HG02763 (cell line): ENCODE measurements at regions not wholly inside any gene's neighbourhood (a gene's known extent, or its start where the extent isn't known, plus 50 kb on each side); places are given as distances from the start of the nearest gene placed in this dataset.

Experiments used
- ATAC-seq: cut with Tn5 transposase; IDR thresholded peaks from one replicate; pipeline ENCODE4 v1.9.1; 2021; ENCODE audit warnings: mild to moderate bottlenecking, moderate library complexity; ENCODE audit not compliant: unreplicated experiment

DNA sequence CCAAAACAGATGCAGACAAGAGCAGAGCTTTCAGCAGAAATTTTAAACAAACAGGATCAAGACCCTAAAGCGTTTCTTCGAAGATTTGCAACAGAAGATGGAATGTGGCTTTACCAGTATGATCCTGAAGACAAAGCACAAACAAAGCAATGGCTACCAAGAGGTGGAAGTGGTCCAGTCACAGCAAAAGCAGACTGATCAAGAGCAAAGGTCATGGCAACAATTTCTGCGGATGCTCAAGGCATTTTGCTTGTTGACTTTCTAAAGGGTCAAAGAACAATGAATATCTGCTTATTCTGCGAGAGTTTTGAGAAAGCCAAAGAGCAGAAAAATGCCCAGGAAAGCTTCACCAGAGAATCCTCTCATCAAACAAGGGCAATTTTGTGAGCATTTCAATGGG, 130.4 kb downstream of the MBL2 start:
- ATAC-seq, result no peak

DNA sequence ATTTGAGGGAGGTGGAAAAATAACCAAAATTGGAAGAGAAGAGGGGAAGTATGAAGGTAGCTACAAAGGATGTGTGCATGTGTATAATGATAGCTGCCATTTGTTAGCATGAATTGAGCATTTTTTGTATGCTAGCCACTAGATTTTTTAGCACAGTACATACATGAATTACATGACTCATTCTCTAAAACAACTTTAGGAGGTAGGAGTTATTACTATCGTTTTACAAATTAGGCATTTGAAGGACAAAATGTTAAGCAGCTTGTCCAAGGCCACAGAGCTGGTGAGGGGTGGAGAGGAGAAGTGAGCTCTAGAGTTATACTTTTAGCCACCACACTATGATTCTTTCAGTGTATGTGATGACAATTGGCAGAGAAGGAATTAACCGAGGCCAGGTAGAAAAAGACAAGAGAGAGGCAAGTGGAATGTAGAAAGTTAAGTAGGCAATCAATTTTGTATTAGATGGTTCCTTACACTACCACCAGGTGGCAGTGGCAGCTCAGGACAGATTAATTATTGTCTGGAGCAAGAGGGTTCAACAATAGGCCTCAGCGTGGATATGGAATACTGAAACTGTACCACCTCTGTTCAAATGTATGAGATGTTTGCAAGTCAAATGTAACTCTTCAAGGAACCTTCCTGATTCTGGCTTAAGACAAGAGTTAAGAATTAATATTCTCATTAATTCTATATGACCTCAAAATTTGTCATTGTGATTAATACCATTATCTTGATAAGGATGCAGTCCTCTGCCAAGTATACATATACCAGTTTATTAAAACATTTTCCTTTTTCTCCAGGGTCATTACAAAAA, 128.0 kb downstream of the MBL2 start:
- no peak for ATAC-seq

DNA sequence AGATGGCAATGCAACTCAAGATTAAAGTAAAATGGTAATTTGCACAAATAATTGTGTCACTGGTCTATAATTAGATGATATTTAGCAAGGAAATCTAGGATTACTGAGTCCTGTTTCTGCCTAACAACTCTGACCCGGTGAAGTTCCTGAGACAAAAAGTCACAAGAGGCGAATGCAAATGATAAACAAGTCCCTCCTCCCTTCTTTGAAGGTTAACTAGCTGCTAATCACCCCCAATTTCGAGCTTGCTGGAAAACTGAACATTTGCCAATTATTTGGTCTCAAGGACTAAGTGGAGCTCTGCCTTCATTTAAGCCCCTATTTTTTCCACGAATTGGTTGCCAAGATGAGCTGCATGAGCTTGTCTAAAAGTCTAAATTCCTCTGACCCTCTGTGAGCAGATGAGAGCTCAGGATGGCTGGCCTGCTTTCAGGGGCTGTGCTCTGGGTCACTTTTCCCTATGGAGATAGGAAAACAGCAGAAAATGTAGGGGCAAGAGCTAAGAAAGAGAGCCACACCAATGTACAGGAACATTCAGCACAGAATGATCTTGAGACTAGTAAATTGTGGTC, 127.3 kb downstream of the MBL2 start:
- ATAC-seq, result no peak

DNA sequence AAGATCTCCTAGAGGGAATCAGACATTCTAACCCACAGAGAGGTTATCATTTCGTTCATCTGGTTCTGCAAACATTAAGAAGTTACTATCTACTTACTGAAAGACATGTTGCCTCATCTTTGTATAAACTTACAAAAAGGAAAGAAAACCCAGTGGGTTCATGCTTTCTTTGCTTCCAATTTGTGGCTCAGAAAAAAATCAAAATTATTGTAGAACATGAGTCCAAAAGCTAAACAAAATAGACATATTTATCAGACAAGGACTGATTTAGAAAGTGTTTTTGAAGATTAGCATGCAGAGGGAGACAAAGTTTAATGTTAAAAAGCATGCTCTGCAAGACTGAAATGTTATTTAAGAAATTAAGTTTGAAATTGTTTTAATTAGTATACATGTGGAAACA, 123.1 kb downstream of the MBL2 start:
- ATAC-seq, result no peak

DNA sequence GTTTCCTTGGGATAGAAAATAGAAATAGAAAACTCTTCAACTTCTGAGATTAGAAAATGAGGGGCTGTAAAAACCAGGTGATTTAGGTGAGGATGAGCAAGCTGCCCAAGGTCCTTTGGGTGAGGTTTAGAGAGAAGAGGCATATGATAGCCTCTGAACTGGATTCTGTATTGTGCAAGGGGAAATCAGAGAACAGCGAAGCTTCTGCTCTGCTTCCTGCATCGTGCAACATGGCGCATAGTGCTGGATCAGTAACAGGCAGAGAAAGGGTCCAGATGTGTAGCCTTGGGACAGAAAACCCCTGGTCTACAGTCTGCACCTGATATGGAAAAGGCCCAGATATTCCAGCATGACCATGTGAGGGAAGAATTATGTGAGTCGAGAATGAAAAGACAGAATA, 121.7 kb downstream of the MBL2 start:
- ATAC-seq, result no peak

DNA sequence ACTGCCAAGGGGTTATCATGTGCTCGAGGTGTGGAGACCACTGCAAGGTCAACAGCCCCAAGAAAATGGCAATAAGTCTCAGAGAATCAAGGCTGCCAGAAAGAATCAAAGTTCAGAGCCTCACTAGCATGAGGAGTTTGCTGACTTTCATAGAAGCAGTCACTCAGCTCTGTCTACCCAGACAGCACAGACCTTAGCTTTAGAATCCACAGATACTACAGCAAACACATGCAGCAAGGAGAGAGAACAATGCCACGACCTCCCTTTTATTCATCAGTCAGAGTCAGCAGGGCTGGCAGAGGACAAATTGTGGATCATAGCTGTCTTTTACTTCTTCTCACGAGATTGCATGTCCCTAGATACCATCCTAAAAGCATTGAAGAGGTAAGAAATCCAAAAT, 121.3 kb downstream of the MBL2 start:
- no peak for ATAC-seq

DNA sequence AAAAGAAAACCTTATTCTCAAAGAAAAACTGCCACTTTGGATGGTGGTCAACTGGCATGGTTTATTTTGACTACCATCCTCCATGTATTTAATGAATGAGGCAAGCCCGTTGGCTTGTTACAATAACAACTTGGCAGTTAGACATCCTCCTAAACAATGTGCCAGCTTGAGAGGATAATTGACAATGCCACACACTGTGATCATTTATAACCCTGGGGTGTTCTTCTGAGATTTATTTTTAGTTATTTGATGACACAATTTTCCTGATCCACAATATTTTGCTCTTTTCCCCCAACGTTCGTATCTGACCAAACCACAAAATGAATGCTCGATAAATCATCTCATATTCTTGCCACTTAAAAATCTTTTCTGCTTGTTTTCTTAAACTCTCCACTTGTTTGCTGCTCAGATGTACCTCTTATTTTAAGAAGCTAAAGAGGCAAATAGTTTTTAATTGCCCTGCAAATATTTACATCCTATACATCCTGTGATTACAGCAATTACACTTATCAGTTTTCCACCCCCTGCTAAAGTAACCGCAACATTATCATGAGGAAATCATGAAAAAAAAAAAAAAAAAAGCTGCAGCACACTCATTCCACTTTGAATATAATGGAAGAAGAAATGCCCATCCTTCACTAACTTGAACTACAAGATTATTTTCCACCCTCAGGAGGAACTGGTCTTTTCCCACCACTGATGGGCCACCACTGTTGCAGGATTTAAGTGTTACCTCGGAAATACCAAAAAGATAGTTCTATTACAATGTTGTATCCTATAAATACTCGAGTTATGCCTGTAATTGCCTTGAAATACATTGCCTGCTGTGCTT, 119.9 kb downstream of the MBL2 start:
- ATAC-seq, result no peak

DNA sequence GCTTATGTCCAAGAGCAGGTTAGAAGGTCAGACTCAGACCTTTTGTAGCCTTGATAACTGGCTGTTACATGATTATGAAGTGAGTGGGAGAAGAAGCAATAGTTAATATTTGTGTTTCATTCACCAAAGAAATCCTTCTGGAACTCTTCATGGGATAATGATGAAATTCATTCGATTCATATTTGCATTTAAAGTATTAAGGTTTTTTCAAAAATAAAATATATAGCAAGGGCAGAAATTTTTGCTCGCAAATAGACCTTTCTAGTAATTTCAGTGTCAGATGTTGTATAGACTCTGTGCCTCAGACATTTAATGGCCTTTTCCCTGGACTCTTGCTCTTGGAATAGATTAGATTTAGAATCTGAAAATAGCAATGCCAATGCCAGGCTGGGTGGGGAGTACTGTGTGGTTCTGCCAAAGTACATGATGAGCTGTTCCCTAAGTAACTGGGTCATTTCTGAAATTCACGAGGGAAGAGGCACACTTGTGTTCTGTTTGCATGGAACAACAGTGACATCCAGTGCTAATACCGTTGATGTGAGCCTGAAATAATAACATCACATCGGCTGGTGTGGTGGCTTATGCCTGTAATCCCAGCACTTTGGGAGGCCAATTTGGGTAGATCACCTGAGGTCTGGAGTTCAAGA, 119.2 kb downstream of the MBL2 start:
- ATAC-seq, result no peak

DNA sequence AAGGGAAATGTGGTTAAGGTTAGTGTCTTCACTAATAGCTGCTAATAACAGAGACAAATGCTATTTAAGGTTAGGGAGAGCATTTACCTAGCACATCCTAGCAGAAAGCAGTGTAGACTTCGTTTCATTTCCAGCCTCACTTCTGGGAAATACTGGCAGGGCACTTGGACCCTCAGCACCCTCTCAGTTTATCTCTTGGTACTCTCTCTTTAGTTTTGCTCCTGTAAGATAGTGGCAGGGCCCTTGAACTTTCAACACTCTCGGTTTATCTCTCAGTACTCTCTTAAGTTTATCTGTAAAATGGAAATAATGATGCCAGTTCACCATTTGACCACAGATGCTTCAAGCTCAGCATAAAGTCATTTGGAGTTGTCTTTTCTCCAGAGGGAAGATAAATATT, 118.4 kb downstream of the MBL2 start:
- no peak for ATAC-seq

DNA sequence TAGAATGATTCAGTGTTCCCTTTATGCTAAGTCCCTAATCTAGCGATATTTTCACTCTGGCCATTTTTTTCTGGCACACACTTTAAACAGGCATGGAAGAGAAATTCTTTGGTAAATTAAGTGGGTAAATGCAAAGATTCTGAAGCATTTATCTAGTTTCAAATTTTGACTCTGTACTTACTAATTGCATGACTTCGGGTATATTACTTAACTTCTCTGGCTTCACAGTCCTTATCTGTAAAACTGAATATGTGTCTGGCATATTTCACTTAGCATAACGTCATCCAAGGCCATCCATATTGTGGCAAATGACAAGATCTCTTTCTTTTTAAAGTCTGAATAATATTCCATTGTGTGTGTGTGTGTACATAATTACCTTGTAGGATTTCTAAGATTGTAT, 114.5 kb downstream of the MBL2 start:
- no peak for ATAC-seq

DNA sequence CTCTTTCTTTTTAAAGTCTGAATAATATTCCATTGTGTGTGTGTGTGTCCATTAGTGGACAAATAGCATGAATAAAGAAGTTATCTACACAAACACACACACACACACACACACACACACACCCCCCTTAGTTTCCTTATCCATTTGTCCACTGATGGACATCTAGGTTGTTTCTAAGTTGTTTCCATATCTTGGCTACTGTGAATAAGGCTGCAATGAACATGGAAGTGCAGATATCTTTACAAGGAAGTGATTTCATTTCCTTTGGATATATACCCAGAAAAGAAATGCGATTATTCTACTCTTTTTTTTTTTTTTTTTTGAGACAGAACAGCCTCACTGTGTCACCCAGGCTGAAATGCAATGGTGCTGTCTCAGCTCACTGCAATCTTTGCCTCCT, 113.5 kb downstream of the MBL2 start:
- ATAC-seq, result no peak

DNA sequence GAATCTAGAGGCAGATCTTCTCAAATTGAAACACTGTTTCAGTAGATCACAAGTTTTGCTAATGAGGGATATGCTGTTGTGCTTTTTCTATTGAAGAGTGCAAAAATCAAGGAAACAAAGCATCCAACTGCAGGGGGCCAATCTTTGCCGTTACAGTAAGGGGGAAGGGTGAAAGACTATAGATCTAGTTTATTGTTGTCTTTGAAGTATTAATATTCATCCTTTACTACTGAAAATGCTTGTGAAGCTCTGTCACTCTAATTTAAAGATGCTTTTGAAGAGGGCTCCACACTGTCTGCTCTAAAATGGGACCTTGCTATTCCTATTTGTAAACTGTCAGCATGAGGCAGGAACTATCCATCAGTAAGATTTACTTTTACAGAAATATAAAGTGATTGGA, 110.3 kb downstream of the MBL2 start:
- no peak for ATAC-seq

DNA sequence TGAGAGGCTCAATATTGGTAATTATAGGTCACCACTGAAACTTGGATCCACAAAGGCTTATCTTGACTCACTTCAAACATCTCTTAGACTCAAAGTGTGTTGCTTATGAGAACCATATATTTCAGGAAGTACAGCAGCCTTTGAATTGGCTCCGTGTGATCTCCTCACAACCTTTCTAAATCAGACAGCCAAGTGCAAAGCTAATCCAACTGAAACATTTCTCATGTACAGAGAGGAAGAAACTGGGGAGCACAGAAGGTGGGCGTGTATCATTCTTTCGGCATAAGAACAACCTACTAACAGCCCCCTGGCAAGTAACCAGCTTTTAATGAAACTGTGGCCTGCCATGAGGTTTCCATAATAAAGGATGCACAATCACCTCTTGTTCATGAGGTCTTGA, 109.4 kb downstream of the MBL2 start:
- no peak for ATAC-seq

DNA sequence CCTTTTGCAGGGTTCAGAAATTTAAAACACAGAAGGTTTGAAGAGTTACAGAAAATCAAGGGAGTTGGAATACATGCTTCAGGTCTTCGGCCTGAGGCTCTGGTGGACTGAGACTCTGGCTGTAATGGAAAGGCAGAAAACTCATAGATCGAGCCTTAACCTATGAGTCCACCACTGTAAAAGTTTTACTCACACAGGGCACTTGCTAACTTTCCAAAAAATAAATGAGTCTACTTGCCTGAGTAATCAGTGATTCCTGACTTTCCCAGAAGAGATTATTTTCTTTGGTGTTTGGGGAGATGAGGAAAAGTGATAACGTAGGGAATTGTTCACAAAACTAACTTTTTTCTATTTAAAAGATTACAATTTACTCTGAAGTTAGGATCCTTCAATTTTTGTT, 108.0 kb downstream of the MBL2 start:
- ATAC-seq, result no peak

DNA sequence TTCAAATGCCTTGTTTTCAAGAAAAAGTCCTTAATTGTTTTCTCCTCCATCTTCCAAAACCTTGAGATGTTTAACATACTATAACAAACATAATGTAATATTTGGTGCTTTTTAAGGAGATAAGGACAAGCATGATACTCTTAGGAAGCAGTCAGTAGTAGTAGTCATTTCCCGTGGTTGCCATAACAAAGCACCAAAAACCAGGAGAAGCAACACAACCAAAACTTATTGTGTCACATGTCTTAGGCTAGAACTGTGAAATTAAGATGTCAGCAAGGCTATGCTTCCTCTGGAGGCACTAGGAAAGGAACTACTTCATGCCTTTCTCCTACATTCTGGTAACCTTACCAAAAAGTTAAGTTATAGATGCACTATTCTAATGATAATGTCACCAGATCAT, 106.8 kb downstream of the MBL2 start:
- ATAC-seq, result no peak

DNA sequence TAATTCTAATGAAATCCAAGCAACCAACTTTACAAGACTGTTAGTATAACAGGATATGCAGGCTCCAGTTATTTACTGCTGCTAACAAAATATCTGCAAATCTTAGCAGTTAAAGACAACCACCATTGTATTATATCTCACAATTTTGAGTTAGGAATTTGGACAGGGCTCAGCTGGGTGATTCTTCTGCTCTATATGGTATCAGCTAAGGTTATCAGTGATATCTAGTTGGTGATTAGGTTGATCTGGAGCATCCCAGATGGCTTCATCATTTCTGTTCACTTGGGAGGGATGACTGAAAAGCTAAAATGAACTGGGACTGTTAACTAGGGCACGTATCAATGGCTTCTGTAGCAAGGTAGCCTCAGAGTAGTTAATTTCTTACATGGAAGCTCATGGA, 105.7 kb downstream of the MBL2 start:
- ATAC-seq, result no peak

DNA sequence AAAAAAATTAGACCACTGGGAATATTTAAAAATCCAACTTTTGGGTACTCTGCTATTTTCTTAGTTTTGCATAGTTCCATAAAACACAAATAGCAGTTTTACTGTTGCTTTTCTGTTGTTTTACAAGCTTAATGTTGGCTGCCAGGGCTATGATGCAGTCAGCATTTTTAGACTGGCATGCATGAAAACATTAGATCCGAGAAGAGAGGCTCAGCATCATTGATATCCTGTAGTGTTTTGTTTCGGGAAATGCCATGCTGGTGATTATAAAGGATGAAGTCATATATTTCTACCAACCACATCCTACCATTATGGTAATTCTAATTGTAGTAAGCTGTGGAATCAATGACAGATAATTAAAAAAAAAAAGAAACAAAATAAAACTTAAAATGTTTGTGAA, 104.6 kb downstream of the MBL2 start:
- no peak for ATAC-seq

DNA sequence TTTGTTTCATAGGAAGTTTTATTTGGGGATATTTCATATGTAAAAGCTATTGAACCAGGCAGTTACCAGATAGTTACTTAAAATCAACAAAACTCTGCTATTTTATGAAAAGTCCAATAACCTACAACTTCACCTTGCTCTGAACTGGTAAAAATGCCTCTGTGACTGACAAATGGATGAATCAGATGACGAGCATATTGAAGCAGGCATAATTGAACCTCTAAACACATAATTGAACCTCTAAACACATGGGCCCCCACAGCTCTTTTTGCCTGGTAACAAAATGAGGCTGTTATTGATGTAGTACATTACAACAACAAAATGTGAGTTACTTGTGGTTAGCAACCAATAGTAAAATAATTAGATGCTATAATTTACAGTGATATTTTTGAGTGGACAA, 99.7 kb downstream of the MBL2 start:
- no peak for ATAC-seq

DNA sequence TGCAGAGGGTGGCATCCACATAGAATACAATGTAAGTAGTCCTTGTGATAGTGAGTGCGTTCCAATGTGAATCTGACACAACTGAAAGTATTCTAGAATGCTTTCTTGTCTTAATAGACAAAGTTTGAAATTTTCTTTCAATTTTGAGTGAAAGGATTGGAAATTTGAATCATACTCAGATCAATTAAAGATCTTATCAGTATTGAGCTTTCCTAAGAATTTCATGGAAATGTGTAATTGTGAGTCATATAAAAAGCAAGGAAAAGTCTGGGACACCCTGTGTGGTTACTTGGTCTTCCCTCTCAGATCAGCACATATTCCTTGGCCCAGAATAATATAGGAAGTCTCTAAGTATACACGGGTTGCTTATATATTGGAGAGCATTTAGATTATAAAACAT, 99.1 kb downstream of the MBL2 start:
- no peak for ATAC-seq

DNA sequence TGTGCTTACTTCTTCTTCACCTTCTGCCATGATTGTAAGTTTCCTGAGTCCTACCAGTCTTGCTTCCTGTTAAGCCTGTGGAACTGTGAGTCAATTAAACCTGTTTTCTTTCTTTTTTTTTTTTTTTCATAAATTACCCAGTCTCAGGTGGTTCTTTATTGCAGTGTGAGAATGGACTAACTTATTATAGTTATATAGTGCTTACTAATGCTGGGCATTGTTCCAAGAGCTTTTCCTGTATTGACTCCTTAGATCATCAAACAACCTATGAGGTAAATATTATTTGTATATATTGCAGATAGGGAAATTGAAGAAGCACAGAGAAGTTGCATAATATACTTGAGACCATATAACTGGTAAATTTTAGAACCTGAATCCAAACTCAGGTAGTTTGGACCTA, 98.1 kb downstream of the MBL2 start:
- no peak for ATAC-seq

DNA sequence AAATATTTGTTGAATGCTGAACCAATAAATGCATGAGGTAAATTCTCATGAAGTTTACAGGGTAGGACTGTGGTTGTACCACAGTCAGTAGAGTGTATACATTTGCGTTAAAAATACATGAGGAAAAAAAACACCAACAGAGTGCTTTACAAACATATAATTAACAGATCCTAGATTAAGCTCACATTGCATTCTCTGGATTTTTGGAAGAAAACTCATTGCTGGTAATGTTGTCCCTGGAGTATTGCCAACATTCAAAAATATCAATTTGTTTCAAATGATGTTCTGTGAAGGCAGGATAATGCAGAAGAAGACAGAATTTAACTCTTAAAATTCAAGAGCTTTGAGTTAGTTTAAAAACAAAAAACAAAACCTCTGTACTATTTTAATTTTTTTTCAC, 95.5 kb downstream of the MBL2 start:
- no peak for ATAC-seq

DNA sequence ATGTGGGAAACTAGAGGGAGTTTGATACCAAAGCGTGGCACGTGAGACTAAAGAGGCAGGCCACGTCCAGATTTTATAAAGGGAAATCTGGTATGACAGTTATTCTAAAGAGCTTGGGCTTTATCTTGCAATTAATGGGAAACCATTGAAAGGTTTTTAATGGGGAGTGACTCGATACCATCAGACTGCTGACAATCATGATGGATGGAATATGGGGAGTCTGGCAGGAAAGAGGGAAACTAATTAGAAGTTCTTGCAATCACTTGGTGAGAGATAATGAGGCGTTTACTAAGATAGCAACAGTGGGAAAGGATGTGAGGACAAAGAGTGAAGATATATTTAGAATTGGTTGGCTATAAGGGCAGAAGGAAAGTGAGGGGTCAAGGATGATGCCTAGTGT, 94.0 kb downstream of the MBL2 start:
- ATAC-seq, result no peak
